ENCODE measurements at regions not wholly inside any gene's neighbourhood (a gene's known extent, or its start where the extent isn't known, plus 50 kb on each side); places are given as distances from the start of the nearest gene placed in this dataset.
A peak's percentile ranks its signal among the peaks of the same experiment; 100 is the strongest.

DNA sequence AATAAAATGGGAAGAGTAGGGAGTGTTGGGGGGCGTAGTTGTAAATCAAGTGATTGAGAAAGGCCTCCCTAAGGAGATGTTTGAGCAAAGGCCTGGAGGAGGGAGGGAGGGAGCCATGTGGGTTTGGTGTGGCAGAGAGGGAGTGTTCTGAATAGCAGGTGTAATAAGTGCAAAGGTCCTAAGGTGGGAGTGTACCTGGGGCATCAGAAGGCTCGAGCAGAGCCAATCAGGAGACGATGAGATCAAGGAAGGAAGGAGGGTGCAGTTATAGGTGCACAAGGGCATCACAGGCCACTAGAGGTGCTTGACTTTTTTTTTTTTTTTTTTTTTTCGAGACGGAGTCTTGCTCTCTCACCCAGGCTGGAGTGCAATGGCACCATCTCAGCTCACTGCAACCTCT, 77.9 kb upstream of the PLXNC1 start:
- Mint-ChIP-seq H3K27me3 (ENCODE audit: insufficient read depth, unreplicated experiment) (no peaks in the 10 kb centered on the region), H3K27ac (ENCODE audit: low read depth, unreplicated experiment) (no peak overlapping the region), H3K4me3 (ENCODE audit: unreplicated experiment) (no peak overlapping the region), H3K9me3 (ENCODE audit: unreplicated experiment) (peaks cover 10% of the 10 kb centered on the region), H3K4me1 (ENCODE audit: insufficient read depth, unreplicated experiment) (peaks cover 24% of the 10 kb centered on the region), H3K36me3 (ENCODE audit: insufficient read depth, unreplicated experiment) (no peaks in the 10 kb centered on the region)
- TF ChIP-seq, protein P1, sequence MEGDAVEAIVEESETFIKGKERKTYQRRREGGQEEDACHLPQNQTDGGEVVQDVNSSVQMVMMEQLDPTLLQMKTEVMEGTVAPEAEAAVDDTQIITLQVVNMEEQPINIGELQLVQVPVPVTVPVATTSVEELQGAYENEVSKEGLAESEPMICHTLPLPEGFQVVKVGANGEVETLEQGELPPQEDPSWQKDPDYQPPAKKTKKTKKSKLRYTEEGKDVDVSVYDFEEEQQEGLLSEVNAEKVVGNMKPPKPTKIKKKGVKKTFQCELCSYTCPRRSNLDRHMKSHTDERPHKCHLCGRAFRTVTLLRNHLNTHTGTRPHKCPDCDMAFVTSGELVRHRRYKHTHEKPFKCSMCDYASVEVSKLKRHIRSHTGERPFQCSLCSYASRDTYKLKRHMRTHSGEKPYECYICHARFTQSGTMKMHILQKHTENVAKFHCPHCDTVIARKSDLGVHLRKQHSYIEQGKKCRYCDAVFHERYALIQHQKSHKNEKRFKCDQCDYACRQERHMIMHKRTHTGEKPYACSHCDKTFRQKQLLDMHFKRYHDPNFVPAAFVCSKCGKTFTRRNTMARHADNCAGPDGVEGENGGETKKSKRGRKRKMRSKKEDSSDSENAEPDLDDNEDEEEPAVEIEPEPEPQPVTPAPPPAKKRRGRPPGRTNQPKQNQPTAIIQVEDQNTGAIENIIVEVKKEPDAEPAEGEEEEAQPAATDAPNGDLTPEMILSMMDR (IDR thresholded peaks at IDR 0.05; ENCODE audit: unreplicated experiment) = no peak
- intact Hi-C loops (cut with micrococcal nuclease) = loop anchor here (10.0 kb wide), 1 partner anchor 236 kb away; no protein-coding TSS in a partner anchor
- BruUV-seq (replicated peaks) = no TSS peak
- no peak for DNase-seq (ENCODE audit: unreplicated experiment)
- ChIA-PET CTCF (interaction anchor here (0.6 to 7.5 kb wide), 4 partner anchors 30 to 370 kb away, joined by 4 to 64 read pairs (median 14); no protein-coding TSS in a partner anchor), POLR2A (no interaction called here)

DNA sequence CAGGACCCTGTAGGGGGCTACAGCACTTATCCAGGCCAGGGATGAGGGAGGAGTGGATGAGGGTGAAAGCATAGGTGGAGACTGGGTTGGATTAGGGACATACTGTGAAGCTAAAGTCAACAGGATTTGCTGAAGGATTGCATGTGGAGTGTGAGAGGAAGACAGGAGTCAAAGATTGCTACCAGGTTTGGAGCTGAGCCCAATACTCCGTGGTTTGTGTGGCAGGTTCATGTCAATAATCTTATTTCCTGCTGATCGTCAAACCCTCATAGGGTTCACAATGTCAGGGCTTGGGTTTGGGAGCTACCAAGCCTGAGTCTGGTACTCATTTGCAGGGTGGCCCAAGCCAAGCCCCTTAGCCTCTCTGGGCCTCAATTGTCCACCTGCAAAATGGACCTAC, 77.1 kb upstream of the PLXNC1 start:
- Mint-ChIP-seq H3K27ac (ENCODE audit: low read depth, unreplicated experiment) (no peak overlapping the region), H3K4me3 (ENCODE audit: unreplicated experiment) (no peak overlapping the region), H3K36me3 (ENCODE audit: insufficient read depth, unreplicated experiment) (no peaks in the 10 kb centered on the region), H3K4me1 (ENCODE audit: insufficient read depth, unreplicated experiment) (peaks cover 24% of the 10 kb centered on the region), H3K27me3 (ENCODE audit: insufficient read depth, unreplicated experiment) (no peaks in the 10 kb centered on the region), H3K9me3 (ENCODE audit: unreplicated experiment) (peaks cover 7% of the 10 kb centered on the region)
- TF ChIP-seq, protein P1 (IDR thresholded peaks at IDR 0.05; ENCODE audit: unreplicated experiment) = no peak
- ChIA-PET CTCF (interaction anchor here (0.6 to 7.5 kb wide), 7 partner anchors 29 to 1266 kb away, joined by 3 to 64 read pairs (median 4); no protein-coding TSS in a partner anchor), POLR2A (interaction anchor here (0.7 to 1.0 kb wide), 2 partner anchors 19 to 860 kb away, joined by 3 to 4 read pairs; no protein-coding TSS in a partner anchor)
- intact Hi-C loops (cut with micrococcal nuclease) = loop anchor here (10.0 kb wide), 1 partner anchor 236 kb away; no protein-coding TSS in a partner anchor
- no TSS peak for BruUV-seq (replicated peaks)
- no peak for DNase-seq (ENCODE audit: unreplicated experiment)

DNA sequence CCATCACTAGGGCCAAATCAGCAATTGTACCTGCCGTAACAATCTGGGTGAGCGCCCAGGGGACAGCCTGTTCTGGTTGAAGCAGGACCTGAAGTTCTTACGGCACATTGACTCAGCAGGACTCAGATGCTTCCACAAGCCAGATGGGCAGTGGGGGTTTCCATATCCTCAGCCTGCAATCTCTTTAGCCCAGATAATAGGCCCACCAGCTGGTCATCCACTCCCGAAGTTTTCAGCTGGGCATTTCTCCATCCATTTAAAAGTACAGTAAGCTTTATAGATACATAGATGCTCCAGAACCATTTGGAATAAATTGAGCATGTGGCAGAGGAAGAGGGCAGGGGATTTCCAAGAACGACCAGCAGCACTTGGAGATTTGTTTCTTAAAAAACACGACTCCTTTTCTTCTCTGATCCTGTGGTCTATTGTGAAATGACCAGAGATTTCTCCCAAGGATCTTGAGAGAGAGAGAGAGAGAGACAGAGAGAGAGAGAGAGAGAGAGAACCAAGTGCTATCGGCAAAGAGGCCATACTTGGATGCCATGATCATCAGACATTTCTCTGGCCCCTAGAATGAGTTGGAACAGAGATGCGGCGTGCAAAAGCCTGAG, 74.8 kb upstream of the PLXNC1 start:
- Mint-ChIP-seq H3K4me3 (ENCODE audit: unreplicated experiment) (no peak overlapping the region), H3K36me3 (ENCODE audit: insufficient read depth, unreplicated experiment) (no peaks in the 10 kb centered on the region), H3K27me3 (ENCODE audit: insufficient read depth, unreplicated experiment) (no peaks in the 10 kb centered on the region), H3K27ac (ENCODE audit: low read depth, unreplicated experiment) (peak overlapping the region; percentile 39), H3K9me3 (ENCODE audit: unreplicated experiment) (peaks cover 4% of the 10 kb centered on the region), H3K4me1 (ENCODE audit: insufficient read depth, unreplicated experiment) (peaks cover 32% of the 10 kb centered on the region)
- no TSS peak for BruUV-seq (replicated peaks)
- POLR2A ChIA-PET = interaction anchor here (0.8 kb wide), 1 partner anchor 451 kb away, joined by 3 read pairs; no protein-coding TSS in a partner anchor
- DNase-seq (ENCODE audit: unreplicated experiment) = no peak
- TF ChIP-seq, protein P1 (IDR thresholded peaks at IDR 0.05; ENCODE audit: unreplicated experiment) = no peak
- CTCF ChIA-PET = interaction anchor here (0.5 to 7.5 kb wide), 7 partner anchors 8 to 572 kb away, joined by 3 to 64 read pairs (median 3); no protein-coding TSS in a partner anchor
- intact Hi-C loops (cut with micrococcal nuclease) = loop anchor here (10.0 kb wide), 1 partner anchor 239 kb away; no protein-coding TSS in a partner anchor

DNA sequence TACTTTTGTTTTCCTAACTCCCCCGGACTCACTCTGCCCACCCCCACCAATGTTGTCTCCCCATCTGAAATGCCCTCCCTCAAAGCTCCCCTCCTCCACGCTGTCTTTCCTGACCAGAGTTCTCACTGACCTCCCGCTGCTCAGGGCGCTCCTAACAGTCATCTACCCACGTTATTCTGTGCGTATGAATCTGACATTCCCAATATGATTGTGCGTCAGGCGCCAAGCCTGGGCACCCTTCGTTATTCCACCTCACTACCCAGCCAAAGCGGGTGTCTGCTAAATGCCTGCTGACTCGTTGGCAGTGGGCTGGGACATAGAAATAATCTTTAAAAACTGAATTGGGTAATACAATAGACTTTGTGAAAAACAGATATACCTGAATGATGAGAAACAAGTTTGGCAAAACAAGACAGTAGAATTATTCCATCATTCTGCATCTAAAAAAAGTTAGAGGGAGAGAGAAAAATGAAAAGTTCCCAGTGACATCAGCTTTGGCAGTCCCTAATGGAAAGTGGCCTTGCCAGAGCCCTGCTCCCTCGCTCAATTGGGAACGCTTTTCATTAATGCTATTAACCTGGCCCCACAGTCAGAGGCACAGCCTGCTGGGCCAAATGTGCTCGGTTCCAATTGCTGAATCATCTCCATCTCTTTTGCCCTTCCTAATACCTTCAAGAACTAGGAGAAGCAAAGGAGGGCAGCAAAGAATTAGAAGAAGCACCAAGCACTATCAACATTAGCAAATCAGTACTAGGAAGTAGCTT, 74.0 kb upstream of the PLXNC1 start:
- TF ChIP-seq, protein P1 (IDR thresholded peaks at IDR 0.05; ENCODE audit: unreplicated experiment) = no peak
- POLR2A ChIA-PET = interaction anchor here (0.7 to 4.4 kb wide), 11 partner anchors 26 to 570 kb away, joined by 3 to 36 read pairs (median 3); no protein-coding TSS in a partner anchor
- H3K36me3 Mint-ChIP-seq (ENCODE audit: insufficient read depth, unreplicated experiment) = no peaks in the 10 kb centered on the region
- no peak overlapping the region for H3K27ac Mint-ChIP-seq (ENCODE audit: low read depth, unreplicated experiment)
- H3K4me1 Mint-ChIP-seq (ENCODE audit: insufficient read depth, unreplicated experiment) = peaks cover 33% of the 10 kb centered on the region
- BruUV-seq (replicated peaks) = no TSS peak
- intact Hi-C loops (cut with micrococcal nuclease) = loop anchor here (10.0 kb wide), 1 partner anchor 240 kb away; no protein-coding TSS in a partner anchor
- no peaks in the 10 kb centered on the region for H3K9me3 Mint-ChIP-seq (ENCODE audit: unreplicated experiment)
- CTCF ChIA-PET = interaction anchor here (0.6 to 7.5 kb wide), 40 partner anchors 9 to 935 kb away, joined by 3 to 96 read pairs (median 4); no protein-coding TSS in a partner anchor
- DNase-seq (ENCODE audit: unreplicated experiment) = no peak
- no peaks in the 10 kb centered on the region for H3K27me3 Mint-ChIP-seq (ENCODE audit: insufficient read depth, unreplicated experiment)
- H3K4me3 Mint-ChIP-seq (ENCODE audit: unreplicated experiment) = no peak overlapping the region

All from MCF 10A (cell line).